SK-N-SH (cell line): ENCODE measurements at regions not wholly inside any gene's neighbourhood (a gene's known extent, or its start where the extent isn't known, plus 50 kb on each side); places are given as distances from the start of the nearest gene placed in this dataset.

Source experiments
- CTCF ChIA-PET: fragments of 300-600, 350-600 bp; formaldehyde crosslinking; extraction: SDS; loops from one replicate; lab custom pipeline; 2021; lab: Yijun Ruan, JAX
- POLR2A ChIA-PET: fragments of 350-600 bp; sonication (Branson Sonifier 250); formaldehyde crosslinking; extraction: SDS; loops from one replicate; lab custom pipeline; 2020; ENCODE audit warnings: antibody characterized with exemption, inconsistent platforms; lab: Yijun Ruan, JAX
- DNase-seq: peaks from one replicate; pipeline ENCODE4 v3.0.0; 2012
- H2AFZ ChIP-seq: fragments of 200-600 bp; sonication (generic); 2 replicates; pipeline ENCODE4 v1.8.1; 2016; ENCODE audit warnings: antibody characterized with exemption, mild to moderate bottlenecking, low read depth
- H3F3A ChIP-seq: fragments of 200-600 bp; sonication (generic); replicated peaks from 2 replicates; pipeline ENCODE3; 2016; ENCODE audit warnings: antibody characterized with exemption, mild to moderate bottlenecking; ENCODE audit not compliant: insufficient read depth
- H3K27ac ChIP-seq, 2 experiments: fragments of 200-500 bp in 1 of 2; fragments of 200-600 bp in 1 of 2; sonication (Bioruptor generic) in 1 of 2; sonication (generic), shearing (Covaris generic) in 1 of 2; 2 replicates each; pipeline versions ENCODE4 v1.5.1 to v1.6.1; 2014 to 2016; ENCODE audit warnings: low read depth in 2 of 2, inconsistent platforms in 1 of 2, low read length in 1 of 2, mild to moderate bottlenecking in 1 of 2, mixed read lengths in 1 of 2
- H3K27me3 ChIP-seq: fragments of 200-600 bp; sonication (generic), shearing (Covaris generic); 2 replicates; pipeline ENCODE4 v1.6.1; 2016; ENCODE audit warnings: mixed run types; ENCODE audit not compliant: insufficient read depth
- H3K36me3 ChIP-seq, 2 experiments: fragments of 200-500 bp in 1 of 2; fragments of 200-600 bp in 1 of 2; sonication (Bioruptor generic) in 1 of 2; sonication (generic) in 1 of 2; replicated peaks in 1 of 2; 2 replicates each; pipeline versions ENCODE3 to v1.5.1; 2014 to 2016; ENCODE audit warnings: low read length in 1 of 2, mild to moderate bottlenecking in 1 of 2; ENCODE audit not compliant: insufficient read depth in 2 of 2, control insufficient read depth in 1 of 2
- H3K4me1 ChIP-seq, 2 experiments: fragments of 200-500 bp in 1 of 2; fragments of 200-600 bp in 1 of 2; sonication (Bioruptor generic) in 1 of 2; sonication (generic), shearing (Covaris generic) in 1 of 2; 2 replicates each; pipeline versions ENCODE4 v1.5.1 to v1.6.1; 2014 to 2016; ENCODE audit warnings: low read depth in 1 of 2, low read length in 1 of 2, mixed run types in 1 of 2; ENCODE audit not compliant: insufficient read depth in 2 of 2, control insufficient read depth in 1 of 2
- H3K4me2 ChIP-seq: fragments of 200-600 bp; sonication (generic), shearing (Covaris generic); 2 replicates; pipeline ENCODE4 v1.6.1; 2017; ENCODE audit warnings: mixed run types
- H3K4me3 ChIP-seq, 2 experiments: fragments of 200-500 bp in 1 of 2; fragments of 200-600 bp in 1 of 2; sonication (Bioruptor generic) in 1 of 2; sonication (generic), shearing (Covaris generic) in 1 of 2; 2 replicates each; pipeline versions ENCODE4 v1.5.1 to v1.8.1; 2014 to 2016; ENCODE audit warnings: low read depth in 2 of 2, inconsistent platforms in 1 of 2, low read length in 1 of 2, mild to moderate bottlenecking in 1 of 2, mixed read lengths in 1 of 2, moderate library complexity in 1 of 2
- H3K79me2 ChIP-seq: fragments of 200-600 bp; sonication (generic); 2 replicates; pipeline ENCODE4 v1.8.1; 2017; ENCODE audit warnings: mild to moderate bottlenecking; ENCODE audit not compliant: insufficient read depth
- H3K9ac ChIP-seq: fragments of 200-600 bp; sonication (generic); 2 replicates; pipeline ENCODE4 v1.6.1; 2017; ENCODE audit warnings: mixed run types
- H3K9me2 ChIP-seq: fragments of 200-600 bp; sonication (generic); 2 replicates; pipeline ENCODE4 v1.6.1; 2017; ENCODE audit warnings: mixed run types
- H3K9me3 ChIP-seq: fragments of 200-600 bp; sonication (generic); 2 replicates; pipeline ENCODE4 v1.6.1; 2017; ENCODE audit warnings: mixed run types, mild to moderate bottlenecking, moderate library complexity
- H4K20me1 ChIP-seq: fragments of 200-600 bp; sonication (generic); 2 replicates; pipeline ENCODE4 v1.6.1; 2017; ENCODE audit warnings: mild to moderate bottlenecking, mixed run types; ENCODE audit not compliant: insufficient read depth
- EP300 ChIP-seq, 2 experiments: IDR thresholded peaks; 2 replicates each; pipeline versions ENCODE4 v1.4.0 to v1.6.1; 2012; ENCODE audit warnings: borderline replicate concordance in 1 of 2, low read depth in 1 of 2, low read length in 1 of 2
- FOXJ3 ChIP-seq: sonication (generic); formaldehyde crosslinking; IDR thresholded peaks from 2 replicates; pipeline ENCODE4 v1.5.1; 2020; ENCODE audit warnings: mild to moderate bottlenecking, missing genetic modification reagents
- FOXM1 ChIP-seq: IDR thresholded peaks from 2 replicates; pipeline ENCODE4 v1.4.0; 2012; ENCODE audit warnings: low read depth, mild to moderate bottlenecking
- MEF2A ChIP-seq: IDR thresholded peaks from 2 replicates; pipeline ENCODE4 v1.4.0; 2012; ENCODE audit warnings: low read depth, borderline replicate concordance
- MXI1 ChIP-seq: IDR thresholded peaks from 2 replicates; pipeline ENCODE4 v1.6.1; 2012; ENCODE audit warnings: mild to moderate bottlenecking, low read depth, low read length, improper control_type of control experiment
- NFIC ChIP-seq: IDR thresholded peaks from 2 replicates; pipeline ENCODE4 v1.4.0; 2012; ENCODE audit warnings: borderline replicate concordance
- NRF1 ChIP-seq: IDR thresholded peaks from 2 replicates; pipeline ENCODE4 v1.6.1; 2012; ENCODE audit warnings: low read depth, mild to moderate bottlenecking, low read length
- POLR2AphosphoS5 ChIP-seq: IDR thresholded peaks from 2 replicates; pipeline ENCODE4 v1.6.1; 2012; ENCODE audit warnings: low read depth, low read length
- RAD21 ChIP-seq: IDR thresholded peaks from 2 replicates; pipeline ENCODE4 v1.6.1; 2012; ENCODE audit warnings: mild to moderate bottlenecking, low read length
- TCF12 ChIP-seq: IDR thresholded peaks from 2 replicates; pipeline ENCODE4 v1.4.0; 2012
- TEAD4 ChIP-seq: IDR thresholded peaks from 2 replicates; pipeline ENCODE4 v1.4.0; 2012; ENCODE audit warnings: mild to moderate bottlenecking, borderline replicate concordance; ENCODE audit not compliant: insufficient read depth
- YY1 ChIP-seq: IDR thresholded peaks from 2 replicates; pipeline ENCODE4 v1.4.0; 2012; ENCODE audit warnings: low read depth, mild to moderate bottlenecking
- WGBS: methylation state at CpG from one replicate; pipeline ENCODE4 v1.1.6; 2017; ENCODE audit warnings: low lambda C conversion rate; 5-methylcytosine and 5-hydroxymethylcytosine counted together
- TF ChIP-seq, protein P1 (sequence below): fragments of 150-350 bp; IDR thresholded peaks from 2 replicates; pipeline ENCODE4 v1.6.1; 2017; ENCODE audit warnings: antibody characterized with exemption, low read length, low read depth, borderline replicate concordance
- TF ChIP-seq, protein P2 (sequence below): IDR thresholded peaks from 2 replicates; pipeline ENCODE4 v1.4.0; 2012; ENCODE audit warnings: low read depth, borderline replicate concordance
- TF ChIP-seq, protein P3 (sequence below): fragments of 150-350 bp; IDR thresholded peaks from 2 replicates; pipeline ENCODE4 v1.6.1; 2016; ENCODE audit warnings: mild to moderate bottlenecking, low read depth, low read length

DNA sequence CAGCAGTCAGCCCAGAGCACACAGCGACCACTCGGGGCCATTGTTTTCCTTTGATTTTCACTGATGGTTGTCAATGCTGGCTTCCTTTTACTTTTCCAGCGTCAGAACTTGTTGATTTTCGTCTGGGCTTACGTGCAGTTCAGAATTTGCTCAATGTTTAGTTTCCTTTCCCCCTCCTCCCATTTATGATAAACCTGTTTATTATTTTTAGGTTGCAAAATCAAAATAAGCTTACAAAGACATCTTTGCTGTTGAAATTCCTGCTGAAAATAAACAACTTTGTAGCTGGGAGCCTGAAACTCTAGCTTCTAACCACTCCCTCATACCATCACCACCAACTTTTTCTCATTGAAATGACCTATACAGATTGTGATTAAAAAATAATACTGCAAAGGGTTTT lies 83.1 kb upstream of the LYZL1 start:
- Histone ChIP-seq H3K9me2 (no peaks in the 10 kb centered on the region), H2AFZ (no peak overlapping the region), H3F3A (no peaks in the 10 kb centered on the region), H3K4me1 (peaks cover 9 to 11% of the 10 kb centered on the region in 2 experiments; a peak in 2 of 4 replicates), H3K9me3 (no peaks in the 10 kb centered on the region), H3K79me2 (no peaks in the 10 kb centered on the region), H3K9ac (no peak overlapping the region), H4K20me1 (no peaks in the 10 kb centered on the region), H3K27ac (no peak overlapping the region), H3K27me3 (no peaks in the 10 kb centered on the region), H3K4me3 (no peak overlapping the region), H3K36me3 (no peaks in the 10 kb centered on the region), H3K4me2 (no peak overlapping the region)
- no peak for TF ChIP-seq FOXM1
- TF ChIP-seq, protein P1, sequence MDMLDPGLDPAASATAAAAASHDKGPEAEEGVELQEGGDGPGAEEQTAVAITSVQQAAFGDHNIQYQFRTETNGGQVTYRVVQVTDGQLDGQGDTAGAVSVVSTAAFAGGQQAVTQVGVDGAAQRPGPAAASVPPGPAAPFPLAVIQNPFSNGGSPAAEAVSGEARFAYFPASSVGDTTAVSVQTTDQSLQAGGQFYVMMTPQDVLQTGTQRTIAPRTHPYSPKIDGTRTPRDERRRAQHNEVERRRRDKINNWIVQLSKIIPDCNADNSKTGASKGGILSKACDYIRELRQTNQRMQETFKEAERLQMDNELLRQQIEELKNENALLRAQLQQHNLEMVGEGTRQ, result no peak
- TF ChIP-seq, protein P2, sequence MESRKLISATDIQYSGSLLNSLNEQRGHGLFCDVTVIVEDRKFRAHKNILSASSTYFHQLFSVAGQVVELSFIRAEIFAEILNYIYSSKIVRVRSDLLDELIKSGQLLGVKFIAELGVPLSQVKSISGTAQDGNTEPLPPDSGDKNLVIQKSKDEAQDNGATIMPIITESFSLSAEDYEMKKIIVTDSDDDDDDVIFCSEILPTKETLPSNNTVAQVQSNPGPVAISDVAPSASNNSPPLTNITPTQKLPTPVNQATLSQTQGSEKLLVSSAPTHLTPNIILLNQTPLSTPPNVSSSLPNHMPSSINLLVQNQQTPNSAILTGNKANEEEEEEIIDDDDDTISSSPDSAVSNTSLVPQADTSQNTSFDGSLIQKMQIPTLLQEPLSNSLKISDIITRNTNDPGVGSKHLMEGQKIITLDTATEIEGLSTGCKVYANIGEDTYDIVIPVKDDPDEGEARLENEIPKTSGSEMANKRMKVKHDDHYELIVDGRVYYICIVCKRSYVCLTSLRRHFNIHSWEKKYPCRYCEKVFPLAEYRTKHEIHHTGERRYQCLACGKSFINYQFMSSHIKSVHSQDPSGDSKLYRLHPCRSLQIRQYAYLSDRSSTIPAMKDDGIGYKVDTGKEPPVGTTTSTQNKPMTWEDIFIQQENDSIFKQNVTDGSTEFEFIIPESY, result no peak
- TF ChIP-seq NFIC, result no peak
- TF ChIP-seq TCF12, result no peak
- no peak for TF ChIP-seq NRF1
- no peak for TF ChIP-seq TEAD4
- TF ChIP-seq EP300 (IDR thresholded peaks at IDR 0.05; ENCODE audit: borderline replicate concordance in 1 of 2, low read depth in 1 of 2, low read length in 1 of 2), result no peak
- no peak for TF ChIP-seq RAD21
- POLR2A ChIA-PET, result no interaction called here
- DNase-seq, result no peak
- CTCF ChIA-PET, result interaction anchor here (0.9 kb wide), 1 partner anchor 15 kb away, joined by 3 read pairs; no protein-coding TSS in a partner anchor
- 65% methylated on average over 5 of the region's 5 CpGs for WGBS

DNA sequence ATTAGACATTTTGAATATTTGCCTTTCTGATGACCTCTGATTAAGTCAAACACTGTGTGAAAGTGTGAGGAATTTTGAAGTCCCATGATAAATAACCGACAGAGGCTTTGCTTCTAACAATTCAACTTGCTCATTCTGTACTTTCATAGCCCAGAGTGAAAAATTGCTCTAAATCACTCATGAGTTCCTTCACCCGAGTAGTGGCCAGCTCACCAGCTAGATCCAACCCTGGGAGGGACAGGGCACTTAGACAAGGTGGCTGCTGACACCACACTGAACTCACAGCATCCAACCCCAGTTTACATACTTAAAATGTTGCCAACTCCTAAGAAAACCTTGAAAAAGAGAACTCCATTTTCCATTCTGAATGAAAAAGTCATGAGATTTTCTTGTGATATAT lies 80.0 kb upstream of the LYZL1 start:
- H3K4me2 ChIP-seq, result no peak overlapping the region
- TF ChIP-seq TEAD4 (no peak), MEF2A (no peak), FOXJ3 (no peak), FOXM1 (no peak), POLR2AphosphoS5 (no peak), YY1 (no peak), MXI1 (no peak)
- TF ChIP-seq, protein P3, sequence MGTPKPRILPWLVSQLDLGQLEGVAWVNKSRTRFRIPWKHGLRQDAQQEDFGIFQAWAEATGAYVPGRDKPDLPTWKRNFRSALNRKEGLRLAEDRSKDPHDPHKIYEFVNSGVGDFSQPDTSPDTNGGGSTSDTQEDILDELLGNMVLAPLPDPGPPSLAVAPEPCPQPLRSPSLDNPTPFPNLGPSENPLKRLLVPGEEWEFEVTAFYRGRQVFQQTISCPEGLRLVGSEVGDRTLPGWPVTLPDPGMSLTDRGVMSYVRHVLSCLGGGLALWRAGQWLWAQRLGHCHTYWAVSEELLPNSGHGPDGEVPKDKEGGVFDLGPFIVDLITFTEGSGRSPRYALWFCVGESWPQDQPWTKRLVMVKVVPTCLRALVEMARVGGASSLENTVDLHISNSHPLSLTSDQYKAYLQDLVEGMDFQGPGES, result no peak
- TF ChIP-seq, all 33 proteins: peak for 0
- H3K9me2 ChIP-seq, result no peaks in the 10 kb centered on the region
- 29% methylated on average over 2 of the region's 2 CpGs for WGBS
- peaks cover 0 to 8% of the 10 kb centered on the region in 2 experiments; a peak in 1 of 4 replicates for H3K4me1 ChIP-seq
- no peaks in the 10 kb centered on the region for H3K79me2 ChIP-seq
- no peaks in the 10 kb centered on the region for H3K9me3 ChIP-seq
- ChIA-PET CTCF (interaction anchor here (0.5 kb wide), 1 partner anchor 270 kb away, joined by 3 read pairs; no protein-coding TSS in a partner anchor), POLR2A (no interaction called here)
- no peak for DNase-seq
- no peak overlapping the region for H2AFZ ChIP-seq
- H3F3A ChIP-seq, result no peaks in the 10 kb centered on the region
- no peak overlapping the region for H3K27ac ChIP-seq
- no peaks in the 10 kb centered on the region for H4K20me1 ChIP-seq
- no peaks in the 10 kb centered on the region for H3K27me3 ChIP-seq
- no peaks in the 10 kb centered on the region for H3K36me3 ChIP-seq
- no peak overlapping the region for H3K4me3 ChIP-seq
- no peak overlapping the region for H3K9ac ChIP-seq
